Neural cell (in vitro differentiated cells): ENCODE measurements at regions not wholly inside any gene's neighbourhood (a gene's known extent, or its start where the extent isn't known, plus 50 kb on each side); places are given as distances from the start of the nearest gene placed in this dataset.
"Not testable (repeated sequence)": the region's sequence is repeated elsewhere in the genome, so short reads cannot be mapped to it uniquely, and the experiment has no call there.

Source experiments
- H2AFZ ChIP-seq: fragments of 200-600, 300-800 bp; sonication (generic), shearing (Covaris generic); 2 replicates; pipeline ENCODE4 v1.6.0; 2014; ENCODE audit warnings: low read depth, mild to moderate bottlenecking, antibody characterized with exemption, low read length, moderate library complexity
- H3F3A ChIP-seq: fragments of 200-600 bp; shearing (Covaris generic); 2 replicates; pipeline ENCODE4 v1.6.1; 2016; ENCODE audit warnings: mild to moderate bottlenecking, moderate library complexity, mixed read lengths, antibody characterized with exemption, low read length; ENCODE audit not compliant: insufficient read depth, poor library complexity, severe bottlenecking
- H3K27ac ChIP-seq: fragments of 200-600, 300-800 bp; sonication (generic), shearing (Covaris generic); 2 replicates; pipeline ENCODE4 v1.5.1; 2014; ENCODE audit warnings: mild to moderate bottlenecking, low read length, moderate library complexity
- H3K27me3 ChIP-seq: fragments of 300-800, 200-600 bp; sonication (generic), shearing (Covaris generic); 2 replicates; pipeline ENCODE4 v1.6.0; 2014; ENCODE audit warnings: mild to moderate bottlenecking, low read depth, low read length, moderate library complexity; ENCODE audit not compliant: insufficient read depth
- H3K36me3 ChIP-seq: fragments of 300-800, 200-600 bp; sonication (generic), shearing (Covaris generic); 2 replicates; pipeline ENCODE4 v1.5.1; 2014; ENCODE audit warnings: mild to moderate bottlenecking, antibody characterized with exemption, low read length, moderate library complexity; ENCODE audit not compliant: insufficient read depth
- H3K4me2 ChIP-seq: fragments of 300-800, 200-600 bp; sonication (generic), shearing (Covaris generic); 2 replicates; pipeline ENCODE4 v1.6.0; 2014; ENCODE audit warnings: mild to moderate bottlenecking, low read length
- H3K4me3 ChIP-seq: fragments of 300-800, 200-600 bp; sonication (generic), shearing (Covaris generic); 2 replicates; pipeline ENCODE4 v1.5.1; 2014; ENCODE audit warnings: mild to moderate bottlenecking, low read length, moderate library complexity
- H3K79me2 ChIP-seq: fragments of 200-600 bp; shearing (Covaris generic); replicated peaks from 2 replicates; pipeline ENCODE4 v1.6.0; 2014; ENCODE audit warnings: mild to moderate bottlenecking, low read length, moderate library complexity; ENCODE audit not compliant: insufficient read depth
- H3K9ac ChIP-seq: fragments of 300-800, 200-600 bp; sonication (generic), shearing (Covaris generic); 2 replicates; pipeline ENCODE4 v1.6.1; 2016; ENCODE audit warnings: mild to moderate bottlenecking, low read length, mixed read lengths
- H3K9me2 ChIP-seq: fragments of 200-600 bp; shearing (Covaris generic); 2 replicates; pipeline ENCODE4 v1.6.1; 2016; ENCODE audit warnings: mild to moderate bottlenecking, low read length, mixed read lengths; ENCODE audit not compliant: insufficient read depth
- H3K9me3 ChIP-seq: fragments of 200-600, 300-800 bp; sonication (generic), shearing (Covaris generic); 2 replicates; pipeline ENCODE4 v1.6.1; 2016; ENCODE audit warnings: mild to moderate bottlenecking, mixed run types, low read length, moderate library complexity, mixed read lengths
- H4K20me1 ChIP-seq: fragments of 200-600 bp; shearing (Covaris generic); 2 replicates; pipeline ENCODE4 v1.6.1; 2016; ENCODE audit warnings: mild to moderate bottlenecking, mixed run types; ENCODE audit not compliant: insufficient read depth
- EP300 ChIP-seq: fragments of 450-650 bp; conservative IDR thresholded peaks from 2 replicates; pipeline ENCODE4 v1.6.1; 2014; ENCODE audit warnings: antibody characterized with exemption, mild to moderate bottlenecking, moderate library complexity; ENCODE audit not compliant: poor library complexity, severe bottlenecking
- EZH2 ChIP-seq: fragments of 200-600, 300-800 bp; shearing (Covaris generic), sonication (generic); IDR thresholded peaks from 2 replicates; pipeline ENCODE4 v1.6.1; 2014; ENCODE audit warnings: antibody characterized with exemption, low read length, borderline replicate concordance, mild to moderate bottlenecking; ENCODE audit not compliant: insufficient read depth, poor library complexity, severe bottlenecking
- MXI1 ChIP-seq: fragments of 450-650 bp; conservative IDR thresholded peaks from 2 replicates; pipeline ENCODE4 v1.6.1; 2014; ENCODE audit warnings: antibody characterized with exemption, mild to moderate bottlenecking; ENCODE audit not compliant: poor library complexity, severe bottlenecking
- POLR2AphosphoS5 ChIP-seq: IDR thresholded peaks from 2 replicates; pipeline ENCODE4 v1.6.1; 2012
- RAD21 ChIP-seq: fragments of 450-650 bp; conservative IDR thresholded peaks from 2 replicates; pipeline ENCODE4 v1.6.1; 2014; ENCODE audit warnings: antibody characterized with exemption, mild to moderate bottlenecking, moderate library complexity
- SMC3 ChIP-seq: fragments of 450-650 bp; conservative IDR thresholded peaks from 2 replicates; pipeline ENCODE4 v1.6.1; 2014; ENCODE audit warnings: antibody characterized with exemption, mild to moderate bottlenecking, moderate library complexity; ENCODE audit not compliant: poor library complexity
- TAF1 ChIP-seq: IDR thresholded peaks from 2 replicates; pipeline ENCODE4 v1.6.1; 2012; ENCODE audit warnings: low read depth
- TF ChIP-seq, protein P1 (sequence below): IDR thresholded peaks from 2 replicates; pipeline ENCODE4 v1.6.1; 2012; ENCODE audit warnings: borderline replicate concordance
- TF ChIP-seq, protein P2 (sequence below): fragments of 450-650 bp; IDR thresholded peaks from 2 replicates; pipeline ENCODE4 v1.5.1; 2014; ENCODE audit warnings: antibody characterized with exemption, mild to moderate bottlenecking, moderate library complexity; ENCODE audit not compliant: poor library complexity, severe bottlenecking

GRCh38 chr4:60482921-60483351, 717.2 kb upstream of the ADGRL3 start:
- no peak overlapping the region for H3K9ac ChIP-seq
- no peaks in the 10 kb centered on the region for H3K27me3 ChIP-seq
- no peaks in the 10 kb centered on the region for H3F3A ChIP-seq
- no peak overlapping the region for H3K4me2 ChIP-seq
- no peak overlapping the region for H2AFZ ChIP-seq
- no peaks in the 10 kb centered on the region for H3K9me3 ChIP-seq
- no peak overlapping the region for H3K27ac ChIP-seq
- H4K20me1 ChIP-seq = no peaks in the 10 kb centered on the region
- H3K79me2 ChIP-seq = no peaks in the 10 kb centered on the region
- H3K9me2 ChIP-seq = no peaks in the 10 kb centered on the region
- TF ChIP-seq TAF1 (no peak), RAD21 (no peak), EP300 (no peak), SMC3 (no peak), MXI1 (no peak), EZH2 (no peak)
- TF ChIP-seq, protein P1, sequence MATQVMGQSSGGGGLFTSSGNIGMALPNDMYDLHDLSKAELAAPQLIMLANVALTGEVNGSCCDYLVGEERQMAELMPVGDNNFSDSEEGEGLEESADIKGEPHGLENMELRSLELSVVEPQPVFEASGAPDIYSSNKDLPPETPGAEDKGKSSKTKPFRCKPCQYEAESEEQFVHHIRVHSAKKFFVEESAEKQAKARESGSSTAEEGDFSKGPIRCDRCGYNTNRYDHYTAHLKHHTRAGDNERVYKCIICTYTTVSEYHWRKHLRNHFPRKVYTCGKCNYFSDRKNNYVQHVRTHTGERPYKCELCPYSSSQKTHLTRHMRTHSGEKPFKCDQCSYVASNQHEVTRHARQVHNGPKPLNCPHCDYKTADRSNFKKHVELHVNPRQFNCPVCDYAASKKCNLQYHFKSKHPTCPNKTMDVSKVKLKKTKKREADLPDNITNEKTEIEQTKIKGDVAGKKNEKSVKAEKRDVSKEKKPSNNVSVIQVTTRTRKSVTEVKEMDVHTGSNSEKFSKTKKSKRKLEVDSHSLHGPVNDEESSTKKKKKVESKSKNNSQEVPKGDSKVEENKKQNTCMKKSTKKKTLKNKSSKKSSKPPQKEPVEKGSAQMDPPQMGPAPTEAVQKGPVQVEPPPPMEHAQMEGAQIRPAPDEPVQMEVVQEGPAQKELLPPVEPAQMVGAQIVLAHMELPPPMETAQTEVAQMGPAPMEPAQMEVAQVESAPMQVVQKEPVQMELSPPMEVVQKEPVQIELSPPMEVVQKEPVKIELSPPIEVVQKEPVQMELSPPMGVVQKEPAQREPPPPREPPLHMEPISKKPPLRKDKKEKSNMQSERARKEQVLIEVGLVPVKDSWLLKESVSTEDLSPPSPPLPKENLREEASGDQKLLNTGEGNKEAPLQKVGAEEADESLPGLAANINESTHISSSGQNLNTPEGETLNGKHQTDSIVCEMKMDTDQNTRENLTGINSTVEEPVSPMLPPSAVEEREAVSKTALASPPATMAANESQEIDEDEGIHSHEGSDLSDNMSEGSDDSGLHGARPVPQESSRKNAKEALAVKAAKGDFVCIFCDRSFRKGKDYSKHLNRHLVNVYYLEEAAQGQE = no peak
- no peak overlapping the region for H3K4me3 ChIP-seq
- H3K36me3 ChIP-seq = no peaks in the 10 kb centered on the region

GRCh38 chr4:60485276-60485675, 714.9 kb upstream of the ADGRL3 start:
- TF ChIP-seq POLR2AphosphoS5 (no peak), EP300 (no peak), TAF1 (no peak), RAD21 (no peak), MXI1 (no peak), EZH2 (no peak), SMC3 (no peak)
- TF ChIP-seq, protein P2, sequence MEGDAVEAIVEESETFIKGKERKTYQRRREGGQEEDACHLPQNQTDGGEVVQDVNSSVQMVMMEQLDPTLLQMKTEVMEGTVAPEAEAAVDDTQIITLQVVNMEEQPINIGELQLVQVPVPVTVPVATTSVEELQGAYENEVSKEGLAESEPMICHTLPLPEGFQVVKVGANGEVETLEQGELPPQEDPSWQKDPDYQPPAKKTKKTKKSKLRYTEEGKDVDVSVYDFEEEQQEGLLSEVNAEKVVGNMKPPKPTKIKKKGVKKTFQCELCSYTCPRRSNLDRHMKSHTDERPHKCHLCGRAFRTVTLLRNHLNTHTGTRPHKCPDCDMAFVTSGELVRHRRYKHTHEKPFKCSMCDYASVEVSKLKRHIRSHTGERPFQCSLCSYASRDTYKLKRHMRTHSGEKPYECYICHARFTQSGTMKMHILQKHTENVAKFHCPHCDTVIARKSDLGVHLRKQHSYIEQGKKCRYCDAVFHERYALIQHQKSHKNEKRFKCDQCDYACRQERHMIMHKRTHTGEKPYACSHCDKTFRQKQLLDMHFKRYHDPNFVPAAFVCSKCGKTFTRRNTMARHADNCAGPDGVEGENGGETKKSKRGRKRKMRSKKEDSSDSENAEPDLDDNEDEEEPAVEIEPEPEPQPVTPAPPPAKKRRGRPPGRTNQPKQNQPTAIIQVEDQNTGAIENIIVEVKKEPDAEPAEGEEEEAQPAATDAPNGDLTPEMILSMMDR = no peak
- TF ChIP-seq, protein P1 = no peak
- H3K9me2 ChIP-seq = no peaks in the 10 kb centered on the region

DNA sequence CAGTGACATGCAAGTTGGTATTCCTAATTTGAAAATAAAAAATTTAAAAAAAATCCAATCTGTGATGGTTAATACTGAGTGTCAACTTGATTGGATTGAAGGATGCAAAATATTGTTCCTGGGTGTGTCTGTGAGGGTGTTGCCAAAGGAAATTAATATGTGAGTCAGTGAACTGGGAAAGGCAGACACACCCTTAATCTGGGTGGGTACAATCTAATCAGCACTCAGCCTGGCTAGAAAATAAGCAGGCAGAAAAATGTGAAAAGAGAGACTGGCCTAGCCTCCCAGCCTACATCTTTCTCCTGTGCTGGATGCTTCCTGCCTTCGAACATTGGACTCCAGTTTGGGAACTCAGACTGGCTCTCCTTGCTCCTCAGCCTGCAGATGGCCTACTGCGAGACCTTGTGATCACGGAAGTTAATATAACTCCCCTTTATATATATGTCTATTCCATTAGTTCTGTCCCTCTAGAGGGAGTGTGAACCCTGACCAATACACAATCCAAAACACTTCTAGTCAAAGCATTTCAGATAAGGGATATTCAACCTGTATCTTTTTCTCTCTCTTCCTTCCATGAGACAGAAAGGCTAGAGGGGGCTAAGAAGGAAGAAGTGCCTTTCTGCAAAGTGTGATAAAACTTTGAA, 712.9 kb upstream of the ADGRL3 start:
- not testable (repeated sequence) for H3K4me3 ChIP-seq, H2AFZ ChIP-seq, H3F3A ChIP-seq, H3K27me3 ChIP-seq, H3K27ac ChIP-seq, H3K79me2 ChIP-seq, H4K20me1 ChIP-seq, H3K4me2 ChIP-seq, H3K36me3 ChIP-seq, H3K9me3 ChIP-seq, H3K9me2 ChIP-seq, H3K9ac ChIP-seq

More at GRCh38 chr4:60485276-60485675, 714.9 kb upstream of the ADGRL3 start:
- Histone ChIP-seq H3K27ac (no peak overlapping the region), H3K9ac (no peak overlapping the region), H3K9me3 (no peaks in the 10 kb centered on the region), H3K79me2 (no peaks in the 10 kb centered on the region), H2AFZ (no peak overlapping the region), H4K20me1 (no peaks in the 10 kb centered on the region), H3K4me3 (no peak overlapping the region), H3K27me3 (no peaks in the 10 kb centered on the region), H3F3A (no peaks in the 10 kb centered on the region), H3K4me2 (no peak overlapping the region), H3K36me3 (no peaks in the 10 kb centered on the region)
